T-helper 1 cell treated with Interleukin-12 subunit alpha and Interleukin-12 subunit beta and Interleukin-4 antibody, amounts not matched to agents 30 μg/mL and 1 μg/mL, for 36 hours (primary cell): ENCODE measurements at regions not wholly inside any gene's neighbourhood (a gene's known extent, or its start where the extent isn't known, plus 50 kb on each side); places are given as distances from the start of the nearest gene placed in this dataset.
"Not testable (repeated sequence)": the region's sequence is repeated elsewhere in the genome, so short reads cannot be mapped to it uniquely, and the experiment has no call there.

Experiments used
- H3K27ac Mint-ChIP-seq: one replicate; pipeline ENCODE4 v1.8.0; 2021; ENCODE audit warnings: mild to moderate bottlenecking, mixed read lengths
- H3K27me3 Mint-ChIP-seq: one replicate; pipeline ENCODE4 v1.8.0; 2021; ENCODE audit warnings: low read depth, mixed read lengths
- H3K36me3 Mint-ChIP-seq: one replicate; pipeline ENCODE4 v1.8.0; 2021; ENCODE audit warnings: low read depth, mixed read lengths
- H3K4me1 Mint-ChIP-seq: one replicate; pipeline ENCODE4 v1.8.0; 2021; ENCODE audit warnings: low read depth, mixed read lengths
- H3K4me3 Mint-ChIP-seq: one replicate; pipeline ENCODE4 v1.8.0; 2021; ENCODE audit warnings: mild to moderate bottlenecking, moderate library complexity, mixed read lengths
- H3K9me3 Mint-ChIP-seq: one replicate; pipeline ENCODE4 v1.8.0; 2021; ENCODE audit warnings: mixed read lengths

DNA sequence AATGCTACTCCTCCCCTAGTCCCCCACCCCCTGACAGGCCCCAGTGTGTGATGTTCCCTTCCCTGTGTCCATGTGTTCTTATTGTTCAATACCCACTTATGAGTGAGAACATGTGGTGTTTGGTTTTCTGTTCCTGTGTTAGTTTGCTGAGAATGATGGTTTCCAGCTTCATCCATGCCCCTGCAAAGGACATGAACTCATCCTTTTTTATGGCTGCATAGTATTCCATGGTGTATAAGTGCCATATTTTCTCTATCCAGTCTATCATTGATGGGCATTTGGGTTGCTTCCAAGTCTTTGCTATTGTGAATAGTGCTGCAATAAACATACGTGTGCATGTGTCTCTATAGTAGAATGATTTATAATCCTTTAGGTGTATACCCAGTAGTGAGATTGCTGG, 78.1 kb upstream of the STK38L start:
- not testable (repeated sequence) for H3K36me3 Mint-ChIP-seq, H3K4me3 Mint-ChIP-seq, H3K27ac Mint-ChIP-seq, H3K4me1 Mint-ChIP-seq
- H3K27me3 Mint-ChIP-seq, result peaks cover 11% of the 10 kb centered on the region
- H3K9me3 Mint-ChIP-seq, result peaks cover 28% of the 10 kb centered on the region

DNA sequence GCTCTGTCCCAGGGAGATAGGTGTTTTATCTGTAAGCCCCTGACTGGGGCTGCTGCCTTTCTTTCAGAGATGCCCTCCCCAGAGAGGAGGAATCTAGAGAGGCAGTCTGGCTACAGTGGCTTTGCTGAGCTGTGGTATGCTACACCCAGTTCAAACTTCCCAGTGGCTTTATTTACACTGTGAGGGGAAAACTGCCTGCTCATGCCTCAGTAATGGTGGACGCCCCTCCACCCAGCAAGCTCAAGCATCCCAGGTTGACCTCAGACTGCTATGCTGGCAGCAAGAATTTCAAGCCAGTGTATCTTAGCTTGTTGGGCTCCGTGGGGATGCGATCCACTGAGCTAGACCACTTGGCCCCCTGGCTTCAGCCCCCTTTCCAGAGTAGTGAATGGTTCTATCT, 72.6 kb upstream of the STK38L start:
- peaks cover 35% of the 10 kb centered on the region for H3K9me3 Mint-ChIP-seq
- not testable (repeated sequence) for H3K36me3 Mint-ChIP-seq

DNA sequence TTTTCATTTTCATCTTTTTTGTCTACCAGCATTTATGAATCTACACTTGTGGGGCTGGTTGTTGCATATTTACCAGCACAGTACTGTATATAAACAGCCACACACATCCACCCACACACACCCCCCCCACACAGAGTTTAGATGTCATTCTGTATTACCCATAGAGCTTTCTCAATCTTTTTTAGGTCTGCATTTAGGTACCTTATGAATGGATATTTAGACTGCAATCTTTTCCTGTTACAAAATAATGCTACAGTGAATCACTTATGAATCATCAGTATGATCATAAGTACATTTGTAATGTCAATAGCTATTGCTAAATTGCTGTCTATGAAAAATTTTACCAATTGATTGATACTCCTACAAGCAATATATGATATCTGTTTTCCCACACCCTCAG, 67.3 kb upstream of the STK38L start:
- H3K9me3 Mint-ChIP-seq, result peaks cover 10% of the 10 kb centered on the region
- H3K27ac Mint-ChIP-seq, result peak overlapping the region; percentile 4
- H3K27me3 Mint-ChIP-seq, result no peaks in the 10 kb centered on the region
- peaks cover 27% of the 10 kb centered on the region for H3K4me1 Mint-ChIP-seq
- peaks cover 2% of the 10 kb centered on the region for H3K36me3 Mint-ChIP-seq
- no peak overlapping the region for H3K4me3 Mint-ChIP-seq

More for the DNA sequence above, 72.6 kb upstream of the STK38L start:
- not testable (repeated sequence) for H3K27ac Mint-ChIP-seq, H3K27me3 Mint-ChIP-seq, H3K4me1 Mint-ChIP-seq, H3K4me3 Mint-ChIP-seq

DNA sequence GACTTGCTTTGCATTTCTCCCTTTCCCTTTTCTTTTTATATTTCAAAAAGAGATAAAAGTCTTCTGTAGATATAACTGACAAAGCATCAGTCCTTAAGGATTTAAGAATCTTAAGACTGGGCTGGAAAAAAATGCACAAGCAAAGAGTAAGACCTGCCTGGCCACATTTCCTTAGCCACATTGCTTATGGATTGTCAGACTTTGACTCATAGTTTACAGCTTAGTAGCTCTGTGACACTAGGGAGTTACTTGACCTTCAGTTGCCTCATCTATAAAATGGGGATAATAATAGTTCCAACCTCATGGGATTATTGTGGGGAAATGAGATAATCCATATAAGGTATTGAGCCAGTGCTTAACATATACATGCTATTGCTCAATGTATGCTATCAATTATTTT, 66.4 kb upstream of the STK38L start:
- H3K4me3 Mint-ChIP-seq, result no peak overlapping the region
- peaks cover 27% of the 10 kb centered on the region for H3K4me1 Mint-ChIP-seq
- H3K9me3 Mint-ChIP-seq, result peaks cover 3% of the 10 kb centered on the region
- H3K27ac Mint-ChIP-seq, result no peak overlapping the region
- H3K27me3 Mint-ChIP-seq, result no peaks in the 10 kb centered on the region
- peaks cover 2% of the 10 kb centered on the region for H3K36me3 Mint-ChIP-seq

DNA sequence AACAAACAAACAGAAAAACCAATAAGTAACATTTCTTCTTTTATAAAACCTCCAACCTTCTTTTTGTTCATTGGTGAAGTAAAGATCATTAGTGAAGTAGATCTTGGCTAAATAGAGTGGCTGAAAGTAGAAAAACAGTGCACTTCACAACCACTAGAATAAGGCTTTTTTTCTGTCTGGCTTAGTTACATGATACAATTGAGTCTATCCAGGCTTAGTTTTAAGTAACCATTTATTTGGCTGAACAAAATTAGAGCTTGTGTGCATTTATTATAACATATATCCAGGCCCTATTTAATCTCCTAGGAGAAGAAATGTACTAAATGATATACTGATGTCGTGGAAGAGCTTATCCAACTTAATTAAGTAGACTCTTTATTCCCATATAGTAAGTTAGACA, 65.8 kb upstream of the STK38L start:
- H3K9me3 Mint-ChIP-seq, result peaks cover 1% of the 10 kb centered on the region
- no peaks in the 10 kb centered on the region for H3K27me3 Mint-ChIP-seq
- peaks cover under 1% of the 10 kb centered on the region for H3K36me3 Mint-ChIP-seq
- peaks cover 27% of the 10 kb centered on the region for H3K4me1 Mint-ChIP-seq
- no peak overlapping the region for H3K27ac Mint-ChIP-seq
- no peak overlapping the region for H3K4me3 Mint-ChIP-seq

DNA sequence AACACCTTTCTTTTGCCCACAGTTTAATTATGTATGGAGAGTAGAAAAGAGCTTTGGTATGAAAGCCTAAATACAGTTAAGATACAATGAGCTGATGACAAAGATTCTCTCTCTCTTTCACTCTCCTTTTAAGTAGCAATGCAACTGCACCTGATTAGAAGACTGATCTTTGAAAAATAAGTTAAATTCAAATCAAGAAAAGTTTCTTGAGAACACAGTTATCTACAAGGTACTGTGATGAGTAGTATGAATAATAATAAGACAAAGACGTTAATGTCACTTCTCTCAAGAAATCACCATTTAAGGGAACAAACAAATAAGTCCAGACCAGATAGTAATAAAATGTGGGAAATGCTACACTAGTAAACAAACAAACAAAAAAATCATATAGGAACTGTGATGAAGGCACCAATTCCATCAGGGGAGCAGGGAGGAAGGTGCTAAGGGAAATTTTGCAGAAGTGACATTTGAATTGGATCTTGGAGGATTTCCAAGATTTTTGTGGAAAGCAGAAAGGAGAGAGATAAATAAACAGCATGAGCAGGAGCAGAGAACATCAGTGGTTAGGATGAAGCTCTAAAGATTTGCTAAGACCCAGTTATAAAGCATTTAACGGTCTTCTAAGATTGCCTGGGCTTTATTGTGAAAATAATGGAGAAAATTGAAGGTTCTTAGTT, 65.2 kb upstream of the STK38L start:
- no peaks in the 10 kb centered on the region for H3K36me3 Mint-ChIP-seq
- H3K4me1 Mint-ChIP-seq, result peaks cover 27% of the 10 kb centered on the region
- H3K9me3 Mint-ChIP-seq, result no peaks in the 10 kb centered on the region
- peak overlapping the region; percentile 43 for H3K4me3 Mint-ChIP-seq
- peak overlapping the region; percentile 56 for H3K27ac Mint-ChIP-seq
- no peaks in the 10 kb centered on the region for H3K27me3 Mint-ChIP-seq

DNA sequence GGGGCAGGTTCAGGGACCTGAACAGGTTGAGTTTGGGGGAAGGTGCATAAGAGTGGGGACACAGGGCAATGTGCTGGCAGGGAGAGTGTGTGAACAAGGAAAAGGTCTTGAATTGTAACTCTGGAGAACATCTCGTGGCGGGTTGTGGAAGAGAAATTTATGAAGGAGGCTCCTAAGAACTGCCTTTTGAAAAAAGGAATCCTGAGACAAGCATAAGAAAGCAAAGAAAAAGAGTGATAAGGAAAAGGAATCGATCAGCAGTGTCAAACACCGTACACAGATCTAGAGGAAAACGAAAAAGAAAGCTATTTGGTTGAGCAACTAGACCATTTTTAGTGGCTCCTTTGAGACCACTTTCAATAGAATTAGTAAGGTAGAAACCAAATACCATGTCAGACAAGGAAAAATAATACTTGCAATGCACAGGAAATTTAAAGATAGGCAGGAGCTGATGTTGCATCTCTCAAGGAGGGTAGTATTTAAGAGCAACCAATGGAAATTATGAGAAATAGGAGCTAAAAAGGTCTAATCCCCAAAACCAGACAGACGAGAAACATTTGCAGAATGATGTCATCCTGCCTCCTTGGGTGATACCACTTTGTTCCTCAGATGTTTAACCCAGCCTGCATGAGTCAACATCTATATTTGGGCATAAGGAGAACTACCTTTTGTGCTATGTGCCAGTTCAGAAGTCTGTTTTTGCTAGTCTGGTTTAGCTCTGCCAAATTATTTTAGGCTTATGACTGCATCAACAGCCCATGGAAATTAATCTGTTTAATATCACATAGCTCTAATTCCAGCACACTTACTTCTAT, 64.5 kb upstream of the STK38L start:
- H3K27me3 Mint-ChIP-seq, result no peaks in the 10 kb centered on the region
- H3K4me3 Mint-ChIP-seq, result peak overlapping the region; percentile 43
- peak overlapping the region; percentile 56 for H3K27ac Mint-ChIP-seq
- H3K36me3 Mint-ChIP-seq, result no peaks in the 10 kb centered on the region
- no peaks in the 10 kb centered on the region for H3K9me3 Mint-ChIP-seq
- H3K4me1 Mint-ChIP-seq, result peaks cover 32% of the 10 kb centered on the region

DNA sequence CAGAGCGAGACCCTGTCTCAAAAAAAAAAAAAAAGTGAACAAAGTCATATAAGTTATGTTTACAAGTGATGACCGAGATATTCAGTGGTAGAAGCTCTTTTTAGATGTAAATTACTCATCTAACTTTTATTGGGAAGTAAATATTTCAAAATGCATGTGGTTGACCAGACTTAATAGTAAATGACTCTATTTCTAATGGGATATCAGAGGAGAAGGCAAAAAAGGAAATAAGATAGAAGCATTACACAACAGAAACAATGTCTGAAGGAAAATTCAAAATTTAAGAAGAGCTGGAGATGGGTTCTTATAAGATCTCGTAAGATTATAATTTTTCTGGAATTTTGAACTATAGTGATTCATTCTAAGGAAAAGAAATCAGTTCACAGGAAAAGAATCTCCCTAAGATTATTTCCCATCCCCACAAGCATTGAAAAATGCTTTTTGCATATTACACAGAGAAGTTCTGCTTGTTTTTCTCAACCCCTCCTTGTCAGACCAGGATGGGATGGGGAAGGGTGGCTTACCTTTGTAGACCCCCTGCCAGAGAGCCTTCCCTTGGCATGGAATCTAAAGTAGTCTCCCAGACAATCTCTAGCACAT, 63.1 kb upstream of the STK38L start:
- no peak overlapping the region for H3K27ac Mint-ChIP-seq
- no peaks in the 10 kb centered on the region for H3K9me3 Mint-ChIP-seq
- no peaks in the 10 kb centered on the region for H3K27me3 Mint-ChIP-seq
- peaks cover 2% of the 10 kb centered on the region for H3K36me3 Mint-ChIP-seq
- no peak overlapping the region for H3K4me3 Mint-ChIP-seq
- peaks cover 41% of the 10 kb centered on the region for H3K4me1 Mint-ChIP-seq

DNA sequence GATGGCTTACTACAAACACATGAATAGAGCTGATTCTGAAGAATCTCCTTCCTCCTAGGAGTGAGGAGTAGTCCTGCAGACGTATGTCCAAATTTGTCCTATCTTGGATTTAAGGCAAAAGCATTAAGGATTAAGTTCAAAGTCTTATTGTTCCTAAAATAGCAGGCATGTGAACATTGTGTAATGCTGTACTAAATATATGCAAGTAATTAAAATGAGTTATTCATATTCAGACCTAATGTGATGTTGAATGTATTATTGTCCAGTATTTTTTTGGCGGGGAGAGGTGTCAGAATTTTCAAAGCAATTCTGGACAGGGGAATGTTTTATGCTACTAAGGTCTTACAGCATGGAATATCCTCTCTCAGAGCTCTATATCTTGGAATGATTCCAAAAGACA, 60.7 kb upstream of the STK38L start:
- no peak overlapping the region for H3K27ac Mint-ChIP-seq
- H3K9me3 Mint-ChIP-seq, result no peaks in the 10 kb centered on the region
- peaks cover 2% of the 10 kb centered on the region for H3K36me3 Mint-ChIP-seq
- no peak overlapping the region for H3K4me3 Mint-ChIP-seq
- peaks cover 38% of the 10 kb centered on the region for H3K4me1 Mint-ChIP-seq
- H3K27me3 Mint-ChIP-seq, result no peaks in the 10 kb centered on the region

DNA sequence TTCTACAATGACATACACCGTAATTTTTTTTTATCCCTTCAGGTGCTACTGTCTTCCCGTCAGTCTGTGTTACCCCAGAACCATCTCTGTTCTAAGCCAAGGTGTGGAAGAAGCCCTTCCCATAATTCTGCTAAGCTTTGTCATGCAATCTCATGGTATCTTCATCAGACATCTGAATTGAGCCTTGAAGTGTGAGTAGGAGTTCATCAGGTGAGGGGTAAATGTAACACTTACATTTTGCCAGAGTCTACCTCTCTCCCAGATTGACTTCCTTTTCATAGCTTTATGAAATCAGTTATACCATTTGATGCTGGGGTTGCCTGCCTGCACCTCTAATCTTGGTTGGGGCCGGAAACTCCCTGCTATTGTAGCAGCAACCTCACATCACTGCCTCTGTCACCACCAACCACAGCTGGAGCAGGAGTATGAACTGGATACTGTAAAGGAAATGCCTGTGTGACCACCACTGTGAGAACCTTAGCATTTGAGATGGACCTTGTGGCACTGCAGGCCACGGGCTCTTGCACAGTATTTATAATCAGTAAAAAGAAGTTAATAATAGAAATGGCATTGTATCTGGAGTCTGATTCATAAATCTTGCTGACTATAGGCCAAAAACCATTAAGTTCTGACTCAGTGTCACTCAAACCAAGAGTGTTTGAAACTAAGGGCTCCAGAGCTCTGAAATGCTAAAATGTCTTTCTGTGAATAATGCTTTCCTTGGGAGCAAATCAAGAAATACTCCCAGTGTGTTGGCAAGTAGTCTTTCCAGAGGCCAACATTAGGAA, 58.7 kb upstream of the STK38L start:
- peaks cover 3% of the 10 kb centered on the region for H3K36me3 Mint-ChIP-seq
- H3K4me3 Mint-ChIP-seq, result peak overlapping the region; percentile 45
- H3K27ac Mint-ChIP-seq, result peak overlapping the region; percentile 71
- peaks cover 20% of the 10 kb centered on the region for H3K4me1 Mint-ChIP-seq
- no peaks in the 10 kb centered on the region for H3K27me3 Mint-ChIP-seq
- no peaks in the 10 kb centered on the region for H3K9me3 Mint-ChIP-seq

DNA sequence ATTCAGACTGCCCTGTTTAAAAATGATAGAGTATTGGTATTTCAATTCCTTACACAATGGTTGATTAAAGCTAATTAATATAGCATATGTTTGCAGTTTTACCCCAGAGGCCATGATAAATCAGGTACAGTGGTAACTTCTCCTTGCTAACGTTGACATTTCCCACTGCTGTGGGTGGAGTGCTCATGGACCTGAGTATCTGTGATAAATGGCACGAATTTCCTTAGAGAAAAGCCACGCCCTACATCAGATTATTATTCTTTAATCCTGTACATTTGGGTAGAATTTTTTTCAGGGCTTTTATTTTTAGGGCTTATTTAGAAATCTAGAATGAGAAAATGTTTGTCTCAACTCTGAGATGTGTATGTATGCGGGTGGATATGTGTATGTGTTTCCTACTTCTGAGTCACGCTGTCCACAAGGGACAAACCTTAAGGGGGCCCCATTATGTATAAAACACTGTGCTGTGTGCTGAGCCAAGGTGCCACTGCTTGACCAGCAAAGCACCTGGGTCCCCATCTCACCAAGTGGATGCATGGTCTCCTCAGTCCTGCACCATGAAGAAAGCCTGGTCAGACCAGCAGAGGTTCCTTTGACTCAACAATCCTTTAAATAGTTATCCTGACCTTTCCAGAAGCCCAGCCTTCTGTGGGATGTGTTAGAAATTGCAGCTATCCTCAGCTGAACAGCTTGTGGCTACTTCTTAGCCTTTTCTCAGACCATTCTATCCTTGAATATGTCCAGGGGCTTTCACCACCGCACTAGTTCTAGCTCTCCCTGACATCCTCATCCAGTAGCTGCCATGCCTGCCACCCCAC, 57.9 kb upstream of the STK38L start:
- Mint-ChIP-seq H3K4me3 (no peak overlapping the region), H3K4me1 (peaks cover 18% of the 10 kb centered on the region), H3K36me3 (peaks cover 3% of the 10 kb centered on the region), H3K9me3 (no peaks in the 10 kb centered on the region), H3K27ac (peak overlapping the region; percentile 41), H3K27me3 (no peaks in the 10 kb centered on the region)

DNA sequence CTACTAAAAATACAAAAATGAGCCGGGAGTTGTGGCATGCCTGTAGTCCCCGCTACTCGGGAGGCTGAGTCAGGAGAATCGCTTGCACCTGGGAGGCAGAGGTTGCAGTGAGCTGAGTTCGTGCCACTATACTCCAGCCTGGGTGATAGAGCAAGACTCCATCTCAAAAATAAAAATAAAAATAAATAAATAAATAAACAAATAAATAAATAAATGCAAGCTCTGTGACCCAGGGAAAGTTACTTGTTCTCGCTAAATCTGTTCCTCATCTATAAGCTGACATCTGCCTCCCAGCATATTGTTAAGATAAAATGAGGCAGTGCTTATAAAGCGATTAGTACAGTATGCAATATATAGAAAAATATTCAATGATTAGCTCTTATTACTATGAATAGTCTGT, 56.4 kb upstream of the STK38L start:
- no peak overlapping the region for H3K27ac Mint-ChIP-seq
- H3K4me3 Mint-ChIP-seq, result no peak overlapping the region
- peaks cover 4% of the 10 kb centered on the region for H3K27me3 Mint-ChIP-seq
- peaks cover 18% of the 10 kb centered on the region for H3K4me1 Mint-ChIP-seq
- H3K36me3 Mint-ChIP-seq, result peaks cover 3% of the 10 kb centered on the region
- no peaks in the 10 kb centered on the region for H3K9me3 Mint-ChIP-seq

DNA sequence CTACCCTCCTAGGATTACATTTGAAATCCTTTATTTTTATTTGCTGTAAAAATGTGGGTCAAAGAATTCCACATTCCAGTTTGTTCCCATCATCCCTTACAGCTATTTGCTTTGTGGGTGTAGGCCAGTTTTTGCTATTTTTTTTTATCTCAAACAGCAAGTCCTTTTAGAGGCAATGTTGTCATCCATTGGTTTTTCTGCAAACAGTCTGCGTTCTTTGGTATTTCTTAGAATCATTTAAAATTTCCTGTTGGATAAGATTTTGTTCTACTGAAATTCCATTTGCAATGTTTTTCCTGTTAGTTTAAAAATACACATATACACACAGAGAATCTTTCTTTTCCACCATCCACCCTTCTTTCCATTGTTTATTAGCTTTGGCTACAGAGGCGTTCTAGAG, 53.3 kb upstream of the STK38L start:
- H3K36me3 Mint-ChIP-seq, result peaks cover 1% of the 10 kb centered on the region
- no peak overlapping the region for H3K4me3 Mint-ChIP-seq
- H3K4me1 Mint-ChIP-seq, result peaks cover 7% of the 10 kb centered on the region
- H3K27ac Mint-ChIP-seq, result no peak overlapping the region
- H3K27me3 Mint-ChIP-seq, result peaks cover 4% of the 10 kb centered on the region
- no peaks in the 10 kb centered on the region for H3K9me3 Mint-ChIP-seq

DNA sequence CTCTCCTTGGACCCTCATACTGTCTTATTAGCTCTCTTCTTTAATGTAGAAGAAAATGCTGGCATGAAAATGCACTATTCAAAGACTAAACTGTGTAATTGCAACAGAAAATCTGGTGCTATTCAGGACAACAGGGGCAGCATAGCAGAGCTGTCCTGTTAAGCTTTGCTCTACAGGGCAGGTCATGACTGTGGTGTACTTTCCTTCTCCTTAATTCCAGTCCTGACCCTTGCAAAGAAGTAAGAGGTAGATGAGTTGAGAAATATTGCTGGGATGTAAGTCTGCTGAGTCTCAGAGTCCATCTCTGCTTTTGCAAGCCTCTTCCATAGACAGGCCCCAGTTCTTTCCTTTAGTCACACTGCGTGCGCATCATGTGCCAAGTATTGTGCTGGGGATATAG, 52.6 kb upstream of the STK38L start:
- Mint-ChIP-seq H3K9me3 (no peaks in the 10 kb centered on the region), H3K27ac (no peak overlapping the region), H3K4me1 (peaks cover 2% of the 10 kb centered on the region), H3K36me3 (peaks cover 1% of the 10 kb centered on the region), H3K27me3 (peaks cover 4% of the 10 kb centered on the region), H3K4me3 (no peak overlapping the region)
